Stimulated activated naive CD4-positive, alpha-beta T cell treated with Interleukin-2 at 50 U/mL for 16 hours (primary cell): ENCODE measurements at regions not wholly inside any gene's neighbourhood (a gene's known extent, or its start where the extent isn't known, plus 50 kb on each side); places are given as distances from the start of the nearest gene placed in this dataset.
"Not testable (repeated sequence)": the region's sequence is repeated elsewhere in the genome, so short reads cannot be mapped to it uniquely, and the experiment has no call there.

Experiments used
- DNase-seq: peaks from one replicate; lab custom pipeline; 2025; lab: John Stamatoyannopoulos, UW

DNA sequence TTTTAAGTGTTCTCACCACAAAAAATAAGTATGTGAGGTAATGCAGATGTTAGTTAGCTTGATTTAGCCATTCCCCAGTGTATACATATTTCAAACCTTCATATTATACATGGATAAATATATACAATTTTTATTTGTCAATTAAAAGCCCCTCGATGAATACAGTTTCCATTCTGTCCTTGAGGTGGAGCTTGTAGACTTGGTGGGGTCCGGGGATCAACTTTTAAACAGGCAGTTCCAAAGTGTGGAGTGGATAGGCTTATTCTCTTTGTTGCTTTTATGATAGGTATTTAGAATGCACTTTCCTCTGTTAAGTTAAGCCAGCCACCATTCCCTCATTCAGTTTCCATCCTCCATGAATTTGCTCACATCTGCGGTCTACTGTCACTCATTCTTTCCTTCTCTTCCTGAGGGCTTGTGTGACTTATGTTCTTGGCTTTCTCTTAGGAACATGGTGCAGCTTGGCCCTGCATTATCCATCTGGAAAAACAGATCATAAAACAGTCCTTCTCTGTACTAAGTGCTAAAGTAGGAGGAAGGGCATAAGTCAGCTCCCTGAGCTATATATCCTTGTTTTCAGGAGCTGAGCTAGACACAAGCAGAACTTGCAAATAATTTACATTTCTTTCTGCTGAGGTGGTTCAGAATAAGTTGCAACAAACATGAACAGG lies 149.1 kb downstream of the NFKBIZ start:
- DNase-seq, result no peak

DNA sequence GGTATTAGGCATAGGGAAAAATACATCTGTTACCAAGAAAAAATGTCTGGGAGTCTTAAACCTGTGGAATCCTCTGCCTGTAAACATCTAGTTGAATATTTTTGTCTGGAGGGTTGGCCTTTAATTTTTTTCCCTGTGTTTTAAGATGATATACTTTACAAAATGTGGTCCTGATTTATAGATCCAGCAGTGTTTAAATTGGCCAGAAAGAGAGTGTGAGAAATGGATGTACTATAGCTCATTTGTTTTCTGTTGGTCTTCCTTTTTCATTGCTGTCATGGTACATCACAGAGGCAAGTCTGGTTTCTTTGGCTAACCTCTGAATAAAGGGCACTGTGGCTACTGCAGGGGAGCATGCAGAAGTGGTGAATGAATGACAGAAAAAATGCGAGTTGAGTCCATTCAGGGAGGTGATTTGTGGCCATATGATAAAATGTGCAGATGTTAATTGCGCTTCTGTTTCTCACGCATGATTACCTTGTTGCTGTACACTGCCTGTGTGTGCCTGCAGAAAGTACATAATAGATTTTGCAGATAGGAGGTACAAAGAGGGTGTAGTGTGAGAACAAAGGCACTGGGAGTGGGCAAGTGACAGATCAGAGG lies 150.0 kb downstream of the NFKBIZ start:
- DNase-seq, result no peak

GRCh38 chr3:102000620-102001209 lies 151.4 kb downstream of the NFKBIZ start:
- no peak for DNase-seq

GRCh38 chr3:102002056-102002455 lies 152.7 kb downstream of the NFKBIZ start:
- no peak for DNase-seq

DNA sequence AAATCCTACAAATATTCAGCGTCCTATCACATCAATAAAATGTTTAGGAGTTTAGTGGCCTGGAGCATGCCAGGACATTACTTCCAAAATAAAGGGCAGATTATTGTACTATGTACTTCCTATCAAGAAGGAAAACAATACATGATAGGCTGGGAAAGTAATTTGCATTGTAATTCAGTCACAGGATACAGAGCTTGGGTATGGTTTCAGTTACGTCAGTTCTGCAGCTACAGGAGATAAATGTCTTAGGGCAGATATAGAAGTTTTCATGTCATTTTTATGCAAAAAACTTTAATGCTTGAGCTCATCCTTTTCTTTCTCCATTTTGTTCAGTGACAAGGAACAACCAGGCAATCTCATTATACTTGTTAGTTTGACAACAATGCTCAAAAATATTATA lies 155.2 kb downstream of the NFKBIZ start:
- no peak for DNase-seq

GRCh38 chr3:102005551-102005950 lies 156.2 kb downstream of the NFKBIZ start:
- no peak for DNase-seq

DNA sequence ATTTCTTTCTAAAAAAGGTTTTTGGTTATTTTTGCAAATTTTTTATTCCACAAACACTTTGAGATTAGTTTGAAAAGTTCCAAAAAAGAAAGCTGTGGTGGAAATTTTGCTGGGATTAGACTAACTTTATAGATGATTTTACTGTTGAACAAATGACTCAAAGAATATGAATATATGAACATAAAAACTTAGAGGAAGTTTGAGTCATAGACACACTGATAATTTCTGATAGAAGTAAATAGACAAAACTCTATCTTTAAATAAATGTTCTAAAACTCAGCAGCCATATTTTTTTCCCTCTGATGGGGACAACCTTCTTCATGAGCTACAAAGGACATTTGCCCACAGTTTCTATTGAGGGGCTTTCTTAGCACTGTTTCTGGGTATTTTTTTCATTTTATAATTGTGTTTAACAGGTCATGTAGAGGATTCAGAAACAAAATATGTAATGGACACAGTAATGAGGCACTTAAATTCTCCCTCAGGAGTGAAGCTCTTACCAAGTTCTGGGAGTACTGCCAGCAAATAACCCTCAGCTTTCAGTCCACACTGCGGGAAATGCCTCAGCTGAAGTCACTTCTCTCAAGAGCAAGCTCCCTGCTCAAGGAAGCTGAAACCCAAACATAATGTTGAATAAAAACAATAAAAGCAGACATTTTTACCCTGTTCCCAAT lies 157.6 kb downstream of the NFKBIZ start:
- DNase-seq, result no peak

- not testable (repeated sequence) for DNase-seq
Measured at GRCh38 chr3:102008436-102008835, 159.1 kb downstream of the NFKBIZ start.

GRCh38 chr3:102016417-102016816 lies 167.1 kb downstream of the NFKBIZ start:
- DNase-seq, result no peak

GRCh38 chr3:102017784-102018183 lies 168.5 kb downstream of the NFKBIZ start:
- DNase-seq, result no peak

DNA sequence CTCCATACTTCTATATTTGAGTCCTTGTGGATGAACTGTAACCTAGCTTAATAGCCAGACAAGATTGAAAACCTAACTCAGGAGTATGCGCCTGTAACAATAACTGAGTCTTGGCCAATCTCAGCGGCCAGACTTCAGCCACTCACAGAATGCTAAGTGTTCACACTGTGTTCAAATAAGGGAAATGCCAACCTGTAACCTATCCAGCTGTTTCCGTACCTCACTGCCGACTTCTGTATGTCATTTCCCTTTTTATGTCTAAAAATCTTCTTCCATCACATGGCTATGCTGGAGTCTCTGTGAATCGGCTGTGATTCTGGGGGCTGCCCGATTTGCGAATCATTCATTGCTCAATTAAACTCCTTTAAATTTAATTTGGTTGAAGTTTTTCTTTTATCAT lies 169.2 kb downstream of the NFKBIZ start:
- no peak for DNase-seq

DNA sequence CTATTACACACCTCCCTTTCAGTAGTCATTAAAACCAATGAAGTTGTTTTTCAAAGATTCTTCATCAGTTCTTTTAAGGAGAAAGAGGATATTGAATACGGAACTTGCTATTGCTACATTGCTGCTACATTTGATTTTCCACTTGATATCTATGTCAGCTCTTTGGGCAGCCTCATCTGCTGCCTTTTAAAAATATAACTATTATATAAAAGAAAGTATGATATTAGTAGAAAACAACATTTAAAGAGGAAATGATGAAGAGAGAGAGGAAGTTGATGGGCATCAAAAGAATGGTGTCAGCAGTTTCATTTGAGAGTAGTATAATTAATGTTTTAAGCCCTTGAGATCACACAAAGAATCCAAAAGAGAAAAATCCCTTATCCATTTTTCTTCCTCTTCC lies 171.4 kb downstream of the NFKBIZ start:
- DNase-seq, result no peak

DNA sequence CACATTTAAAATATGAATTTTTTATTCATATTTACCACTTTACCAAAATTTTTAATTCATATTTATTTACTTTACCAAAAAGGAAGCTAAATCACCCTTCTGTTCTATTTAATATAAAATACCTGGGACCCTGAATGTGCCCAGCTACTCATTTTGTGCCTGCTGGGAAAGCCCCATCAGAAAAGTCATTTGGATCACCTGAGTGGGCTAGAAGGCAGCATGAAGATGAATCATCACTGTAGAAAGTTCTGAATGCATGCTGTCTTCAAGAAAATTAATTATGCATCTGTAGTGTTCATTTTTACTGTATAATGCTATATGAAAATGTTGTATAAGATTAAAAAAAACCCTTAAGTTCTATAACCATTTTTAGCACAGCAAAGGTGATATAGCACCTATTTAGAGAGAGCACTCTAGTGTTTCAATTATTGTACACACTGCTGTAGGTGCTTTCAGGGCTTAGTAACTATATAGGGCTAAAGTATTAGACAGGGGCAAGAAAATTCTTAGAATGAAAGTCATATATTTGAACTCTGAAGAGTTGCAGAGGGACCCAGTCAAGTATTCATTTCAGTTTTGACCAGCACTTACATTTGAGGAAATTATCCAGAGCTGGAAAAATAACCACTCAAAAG lies 175.1 kb downstream of the NFKBIZ start:
- DNase-seq, result peak; percentile 3

DNA sequence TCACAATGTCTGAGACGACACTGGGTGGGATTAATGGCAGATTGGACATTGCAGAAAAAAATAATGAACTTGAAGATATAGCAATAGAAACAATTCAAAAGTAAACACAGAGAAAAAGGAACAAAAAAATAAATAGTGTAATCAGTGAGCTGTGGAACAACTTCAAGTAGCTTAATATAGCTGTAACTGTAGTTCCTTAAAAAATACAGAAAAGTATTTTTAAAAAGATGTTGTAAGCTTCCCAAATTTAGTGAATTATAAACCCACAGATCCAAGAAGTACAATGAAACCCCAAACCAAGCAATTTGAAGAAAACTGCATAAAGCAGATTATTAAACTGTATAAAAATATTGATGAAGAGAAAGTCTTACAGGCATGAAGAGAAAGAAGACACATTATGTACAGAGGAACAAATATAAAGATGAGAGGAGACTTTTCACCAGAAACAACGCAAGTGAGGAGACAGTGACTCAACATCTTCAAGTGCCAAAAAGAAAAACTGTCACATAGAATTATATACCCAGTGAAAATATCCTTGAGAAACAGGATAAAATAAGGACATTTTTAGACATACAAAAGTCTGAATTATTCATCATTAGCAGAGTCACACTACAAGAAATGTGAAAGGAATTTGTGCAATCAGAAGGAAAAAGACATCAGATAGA lies 176.4 kb downstream of the NFKBIZ start:
- DNase-seq, result no peak

DNA sequence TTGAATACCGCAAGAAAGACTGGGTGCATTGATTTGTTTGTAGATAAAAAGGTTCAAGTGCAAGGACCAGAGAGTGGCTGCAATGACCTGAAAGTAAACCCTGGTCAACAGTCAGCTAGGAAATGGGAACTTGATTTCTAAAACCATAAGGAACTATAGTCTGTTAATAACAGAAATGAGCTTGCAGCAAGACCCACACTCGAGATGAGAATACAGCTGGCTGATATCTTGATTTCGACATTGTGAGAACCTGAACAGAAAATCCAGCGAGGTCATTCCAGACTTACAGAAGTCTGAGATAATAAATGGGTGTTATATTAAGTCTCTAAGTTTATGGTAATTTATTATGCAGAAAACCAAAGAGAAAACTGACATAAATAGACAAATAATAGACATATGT lies 177.3 kb downstream of the NFKBIZ start:
- DNase-seq, result no peak

- no peak for DNase-seq
Measured at GRCh38 chr3:102030661-102031060, 181.3 kb downstream of the NFKBIZ start.

- no peak for DNase-seq
Measured at GRCh38 chr3:102031834-102032233, 182.5 kb downstream of the NFKBIZ start.

- DNase-seq, result no peak
Measured at GRCh38 chr3:102032491-102033383, 183.4 kb downstream of the NFKBIZ start.

DNA sequence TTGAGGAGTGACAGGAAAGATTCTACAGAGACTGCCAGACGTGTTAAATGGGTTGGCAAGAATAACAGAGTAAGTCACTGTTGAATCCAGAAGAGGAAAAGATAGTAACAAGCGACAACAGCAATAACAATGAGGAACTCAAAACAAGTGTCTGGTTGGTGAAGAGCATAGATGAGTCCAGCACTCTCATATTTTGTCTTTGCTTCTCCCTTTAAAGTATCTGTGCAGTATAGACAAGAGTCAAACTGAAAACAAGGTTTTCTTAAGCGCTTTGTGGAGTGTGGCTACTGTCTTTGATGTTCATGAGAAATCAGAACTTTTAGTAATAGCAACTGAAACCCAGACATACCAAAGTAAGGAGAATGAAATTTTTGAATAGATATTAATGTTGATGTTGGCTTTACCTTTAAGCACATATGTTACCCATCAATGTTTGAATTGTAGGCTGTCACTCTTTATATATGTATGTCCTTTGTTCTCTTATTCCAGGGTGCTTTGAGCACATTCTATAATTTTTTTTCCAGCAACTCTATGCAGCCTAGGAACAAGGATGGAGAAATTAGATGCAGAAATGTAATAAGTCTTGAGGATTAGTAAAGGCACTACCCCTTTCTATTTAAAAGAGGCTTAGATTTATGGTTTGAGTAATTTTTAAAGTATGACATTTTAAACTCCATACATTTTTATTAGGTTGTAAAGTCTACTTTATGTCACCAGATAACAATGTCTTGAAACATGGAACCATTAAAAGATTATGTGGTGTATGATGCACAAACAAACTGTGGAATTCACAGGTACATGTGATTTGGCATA lies 185.5 kb downstream of the NFKBIZ start:
- DNase-seq, result no peak

DNA sequence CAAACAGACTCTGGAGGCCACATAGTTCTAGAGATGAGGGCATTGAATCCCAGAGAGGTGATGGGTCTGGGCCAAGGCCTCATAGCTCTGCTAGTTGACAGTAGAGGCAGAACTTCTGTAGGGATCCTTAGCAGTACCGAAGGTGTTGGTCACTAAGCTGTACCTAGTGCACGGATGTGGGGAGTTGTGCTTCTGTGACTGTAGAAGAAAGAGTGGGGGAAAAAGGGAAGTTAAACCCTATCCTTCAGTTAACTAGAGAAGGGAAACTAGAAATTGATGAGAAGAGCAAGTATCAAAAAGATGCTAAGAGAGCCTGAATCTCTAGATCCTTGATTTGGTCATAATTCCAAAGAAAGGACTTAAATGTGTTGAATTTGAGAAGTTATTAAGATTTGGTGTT lies 186.7 kb downstream of the NFKBIZ start:
- no peak for DNase-seq
